OCI-LY3 (cell line): ENCODE measurements at regions not wholly inside any gene's neighbourhood (a gene's known extent, or its start where the extent isn't known, plus 50 kb on each side); places are given as distances from the start of the nearest gene placed in this dataset.

Experiments used
- H2AFZ ChIP-seq: fragments of 200-600, 300-600 bp; shearing (Covaris generic); 2 replicates; pipeline ENCODE4 v1.6.0; 2014; ENCODE audit warnings: antibody characterized with exemption, low read depth, low read length
- H3K27ac ChIP-seq: fragments of 200-600, 300-600 bp; sonication (generic); 2 replicates; pipeline ENCODE4 v1.5.1; 2014; ENCODE audit warnings: mild to moderate bottlenecking, low read length, moderate library complexity, mixed read lengths
- H3K27me3 ChIP-seq: fragments of 200-600, 300-600 bp; sonication (generic); 2 replicates; pipeline ENCODE4 v1.6.1; 2014; ENCODE audit warnings: low read depth, low read length, mixed read lengths
- H3K36me3 ChIP-seq: fragments of 200-600, 300-600 bp; sonication (generic); replicated peaks from 2 replicates; pipeline ENCODE3; 2014; ENCODE audit warnings: low read depth, low read length, mixed read lengths
- H3K4me1 ChIP-seq: fragments of 300-600, 200-600 bp; sonication (generic); 2 replicates; pipeline ENCODE4 v1.6.1; 2014; ENCODE audit warnings: low read length, mixed read lengths
- H3K4me2 ChIP-seq: fragments of 200-600, 300-600 bp; sonication (generic); 2 replicates; pipeline ENCODE4 v1.6.1; 2014; ENCODE audit warnings: low read length, mixed read lengths
- H3K4me3 ChIP-seq: fragments of 300-600, 200-600 bp; sonication (generic); 2 replicates; pipeline ENCODE4 v1.5.1; 2014; ENCODE audit warnings: antibody characterized with exemption, mild to moderate bottlenecking, low read length, moderate library complexity
- H3K79me2 ChIP-seq: fragments of 300-600, 200-600 bp; shearing (Covaris generic); 2 replicates; pipeline ENCODE4 v1.6.1; 2014; ENCODE audit warnings: mild to moderate bottlenecking, low read length, mixed read lengths
- H3K9ac ChIP-seq: fragments of 300-600, 200-600 bp; shearing (Covaris generic); 2 replicates; pipeline ENCODE4 v1.6.0; 2014; ENCODE audit warnings: mild to moderate bottlenecking, low read length, moderate library complexity
- H3K9me3 ChIP-seq: fragments of 200-600, 300-600 bp; shearing (Covaris generic); 2 replicates; pipeline ENCODE4 v1.6.1; 2014; ENCODE audit warnings: low read length, mixed read lengths; ENCODE audit not compliant: insufficient read depth
- H4K20me1 ChIP-seq: fragments of 200-600, 300-600 bp; sonication (generic); 2 replicates; pipeline ENCODE4 v1.6.1; 2016; ENCODE audit warnings: low read length, mixed read lengths; ENCODE audit not compliant: insufficient read depth
- CTCF ChIP-seq: fragments of 200-600, 300-600 bp; sonication (generic); IDR thresholded peaks from 2 replicates; pipeline ENCODE4 v1.5.1; 2014; ENCODE audit warnings: antibody characterized with exemption, low read length, low read depth
- EZH2phosphoT487 ChIP-seq: fragments of 200-600 bp; shearing (Covaris generic); IDR thresholded peaks from 2 replicates; pipeline ENCODE4 v1.6.1; 2018; ENCODE audit warnings: antibody characterized with exemption, mixed run types, low read depth

DNA sequence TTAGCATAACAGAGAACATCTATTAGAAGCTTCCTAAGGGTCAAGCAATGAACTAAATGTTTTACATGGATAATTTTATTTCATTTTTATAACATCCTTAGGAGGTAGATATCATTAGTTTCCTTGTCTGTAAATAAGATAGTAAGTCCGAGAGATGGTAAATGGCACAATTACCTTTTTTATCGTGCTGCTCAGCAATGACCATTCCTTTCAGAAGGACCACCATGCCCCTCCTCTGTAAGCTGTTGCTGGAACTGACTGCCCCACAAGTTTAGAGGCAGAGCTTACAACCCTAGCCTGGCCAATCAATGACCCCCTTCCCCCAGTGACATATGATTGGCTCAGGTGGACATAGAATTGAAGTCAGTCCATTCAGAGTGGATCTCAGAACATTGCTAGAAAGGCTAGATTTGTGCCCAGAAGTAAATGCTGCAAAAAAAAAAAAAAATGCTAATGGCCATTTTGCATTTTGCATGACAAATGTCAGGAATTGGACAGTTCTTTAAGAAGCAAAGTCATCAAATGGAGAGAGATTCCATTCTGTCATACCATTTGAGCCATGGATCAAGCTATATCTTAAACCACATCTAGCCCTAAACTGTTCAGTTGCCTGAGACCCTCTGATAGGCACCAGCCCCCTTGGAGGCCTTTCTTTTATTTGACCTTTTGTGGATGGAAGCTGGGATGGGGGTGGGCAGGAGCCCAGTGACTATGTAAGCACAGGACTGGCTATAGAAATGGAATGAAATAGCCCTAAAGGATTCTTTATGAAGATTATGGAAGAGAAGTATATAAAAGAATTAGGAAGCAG is 668.3 kb downstream of the UQCRFS1 start:
- no peaks in the 10 kb centered on the region for H3K27me3 ChIP-seq
- H2AFZ ChIP-seq: no peak overlapping the region
- no peak overlapping the region; the same call in 1 of the 2 replicates for H3K4me3 ChIP-seq
- peaks cover 50% of the 10 kb centered on the region for H3K4me1 ChIP-seq
- H3K36me3 ChIP-seq: no peaks in the 10 kb centered on the region
- peak overlapping the region; percentile 92 for H3K27ac ChIP-seq
- no peak for TF ChIP-seq CTCF
- TF ChIP-seq EZH2phosphoT487: no peak
- no peaks in the 10 kb centered on the region for H3K9me3 ChIP-seq
- H3K4me2 ChIP-seq: peak overlapping the region; percentile 69
- H4K20me1 ChIP-seq: no peaks in the 10 kb centered on the region
- peak overlapping the region; percentile 70; the same call in 1 of the 2 replicates for H3K9ac ChIP-seq
- H3K79me2 ChIP-seq: no peaks in the 10 kb centered on the region

DNA sequence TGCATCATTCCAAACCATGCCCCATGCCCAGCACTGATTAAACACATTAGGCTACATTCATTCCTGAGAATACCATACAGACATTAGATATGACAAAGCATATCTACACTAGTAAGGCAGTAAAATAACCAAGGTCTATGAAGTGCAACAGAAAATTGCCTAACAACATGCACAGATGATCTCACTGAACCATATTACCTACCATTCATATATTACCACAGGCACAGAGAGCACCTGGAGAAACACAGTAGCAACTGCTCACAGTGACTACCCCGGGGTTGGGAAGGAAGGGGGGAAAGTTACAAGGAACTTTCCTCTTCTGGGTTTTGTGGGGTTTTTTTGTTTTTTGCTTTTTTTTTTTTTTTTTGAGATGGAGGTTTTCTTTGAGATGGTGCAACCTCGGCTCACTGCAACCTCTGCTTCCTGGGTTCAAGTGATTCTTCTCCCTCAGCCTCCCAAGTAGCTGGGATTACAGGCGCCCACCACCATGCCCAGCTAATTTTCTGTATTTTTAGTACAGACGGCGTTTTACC is 669.6 kb downstream of the UQCRFS1 start:
- Histone ChIP-seq H3K27ac (peak overlapping the region; percentile 92), H3K9me3 (no peaks in the 10 kb centered on the region), H2AFZ (peak overlapping the region; percentile 19; the same call in 1 of the 2 replicates), H3K27me3 (no peaks in the 10 kb centered on the region), H3K79me2 (no peaks in the 10 kb centered on the region), H3K36me3 (no peaks in the 10 kb centered on the region), H3K4me1 (peaks cover 50% of the 10 kb centered on the region), H4K20me1 (no peaks in the 10 kb centered on the region), H3K4me3 (peak overlapping the region; percentile 44), H3K4me2 (peak overlapping the region; percentile 69), H3K9ac (peak overlapping the region; percentile 70)
- no peak for TF ChIP-seq EZH2phosphoT487
- TF ChIP-seq CTCF: no peak

DNA sequence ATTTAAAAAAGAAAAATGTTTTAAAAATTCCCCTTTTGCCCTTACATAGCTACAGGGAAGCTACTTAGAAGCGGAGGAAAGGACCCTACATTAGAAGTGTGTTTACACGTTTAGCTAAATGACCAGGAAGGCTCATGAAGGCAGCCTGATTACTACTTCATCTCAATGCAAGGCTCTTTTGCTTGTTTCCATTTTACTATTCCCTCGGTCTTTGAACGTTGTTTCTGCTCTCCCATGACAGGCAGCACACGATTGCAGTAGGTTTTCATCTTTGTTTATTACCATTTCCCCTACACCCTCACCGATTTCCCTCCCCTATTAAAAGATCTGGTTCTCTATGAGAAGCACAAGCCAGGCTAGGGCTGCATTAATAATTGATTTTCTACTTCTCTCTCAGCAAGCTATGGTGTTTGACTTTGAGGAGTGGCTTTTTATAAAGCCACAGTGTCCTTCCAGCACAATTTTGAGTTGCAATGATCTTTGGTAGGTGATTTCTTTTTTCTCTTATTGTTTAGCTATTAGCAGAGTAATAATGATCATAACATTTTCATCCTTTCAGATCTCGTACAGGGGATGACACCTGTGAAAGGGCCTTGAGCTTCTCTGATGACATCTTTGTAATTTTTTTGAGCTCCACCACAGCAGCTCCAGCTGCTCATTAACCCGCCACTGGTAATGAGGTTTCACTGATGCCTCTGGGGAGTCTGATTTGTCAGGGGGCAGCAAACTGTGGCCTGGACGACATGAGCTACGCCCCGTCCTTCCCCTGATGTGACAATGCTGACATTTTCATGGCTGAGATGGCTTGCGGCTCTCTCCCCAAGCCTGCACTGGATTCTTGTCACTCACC is 670.3 kb downstream of the UQCRFS1 start:
- peak overlapping the region; percentile 44 for H3K4me3 ChIP-seq
- H3K9me3 ChIP-seq: peaks cover 7% of the 10 kb centered on the region; the same call in 1 of the 2 replicates
- H2AFZ ChIP-seq: peak overlapping the region; percentile 19; the same call in 1 of the 2 replicates
- peaks cover 7% of the 10 kb centered on the region for H3K36me3 ChIP-seq
- H3K4me1 ChIP-seq: peaks cover 50% of the 10 kb centered on the region
- TF ChIP-seq CTCF: no peak
- TF ChIP-seq EZH2phosphoT487: no peak
- peak overlapping the region; percentile 69 for H3K4me2 ChIP-seq
- H3K27me3 ChIP-seq: no peaks in the 10 kb centered on the region
- H4K20me1 ChIP-seq: no peaks in the 10 kb centered on the region
- H3K27ac ChIP-seq: peak overlapping the region; percentile 92
- H3K9ac ChIP-seq: peak overlapping the region; percentile 70
- H3K79me2 ChIP-seq: no peaks in the 10 kb centered on the region
